Fibroblast of villous mesenchyme (primary cell): ENCODE measurements at regions not wholly inside any gene's neighbourhood (a gene's known extent, or its start where the extent isn't known, plus 50 kb on each side); places are given as distances from the start of the nearest gene placed in this dataset.

ENCODE experiments used
- DNase-seq: peaks from one replicate; pipeline ENCODE4 v3.0.0-alpha.2; 2010; ENCODE audit warnings: low read depth
- H3K4me3 ChIP-seq: 2 replicates; pipeline ENCODE4 v1.5.1; 2011; ENCODE audit warnings: low read depth, mild to moderate bottlenecking, low read length
- CTCF ChIP-seq: IDR thresholded peaks from 2 replicates; pipeline ENCODE4 v1.5.1; 2012; ENCODE audit warnings: low read depth, mild to moderate bottlenecking, low read length; ENCODE audit not compliant: insufficient read depth

GRCh38 chr1:166353213-166353612 lies 186.4 kb upstream of the FAM78B start:
- TF ChIP-seq CTCF: no peak
- no peak overlapping the region for H3K4me3 ChIP-seq
- no peak for DNase-seq

DNA sequence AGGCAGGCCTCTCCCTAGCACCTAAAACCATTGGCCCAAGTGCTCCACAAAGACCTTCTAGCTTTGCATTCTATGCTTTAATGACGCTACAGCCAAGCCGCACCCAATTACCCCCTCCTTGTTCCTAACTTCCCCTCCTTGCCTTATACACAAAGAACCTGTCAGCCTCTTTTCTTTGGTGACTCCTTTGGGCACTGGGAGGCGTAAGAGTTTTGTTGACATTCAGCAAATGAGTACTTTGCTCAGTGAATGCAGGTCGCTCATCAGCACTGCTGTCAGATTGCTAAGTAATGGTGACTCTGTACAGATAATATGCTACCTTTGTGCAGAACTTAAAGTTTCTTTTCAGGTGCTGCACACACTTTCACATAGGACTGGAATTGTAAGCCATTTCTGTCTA lies 187.6 kb upstream of the FAM78B start:
- H3K4me3 ChIP-seq: no peak overlapping the region
- TF ChIP-seq CTCF: no peak
- no peak for DNase-seq

DNA sequence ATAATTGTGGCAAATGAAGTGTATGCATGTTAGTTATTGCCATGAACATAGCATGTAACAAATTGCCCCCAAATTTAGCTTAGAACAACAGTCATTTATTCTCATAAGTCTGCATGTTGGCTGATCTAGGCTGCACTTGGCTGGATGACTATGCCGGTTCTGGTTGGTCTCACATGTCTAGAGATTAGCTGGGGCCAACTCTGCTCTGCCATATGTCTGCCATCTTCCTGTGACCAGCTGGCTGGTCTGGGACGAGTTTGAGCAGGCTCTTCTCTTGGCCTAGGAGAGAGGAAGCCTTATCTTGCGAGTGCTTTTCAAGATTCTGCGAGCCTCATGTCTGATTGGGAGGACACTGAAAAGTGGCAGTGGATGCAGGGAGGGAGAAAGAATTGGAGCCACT lies 198.3 kb upstream of the FAM78B start:
- no peak for DNase-seq
- H3K4me3 ChIP-seq: no peak overlapping the region
- TF ChIP-seq CTCF: no peak

DNA sequence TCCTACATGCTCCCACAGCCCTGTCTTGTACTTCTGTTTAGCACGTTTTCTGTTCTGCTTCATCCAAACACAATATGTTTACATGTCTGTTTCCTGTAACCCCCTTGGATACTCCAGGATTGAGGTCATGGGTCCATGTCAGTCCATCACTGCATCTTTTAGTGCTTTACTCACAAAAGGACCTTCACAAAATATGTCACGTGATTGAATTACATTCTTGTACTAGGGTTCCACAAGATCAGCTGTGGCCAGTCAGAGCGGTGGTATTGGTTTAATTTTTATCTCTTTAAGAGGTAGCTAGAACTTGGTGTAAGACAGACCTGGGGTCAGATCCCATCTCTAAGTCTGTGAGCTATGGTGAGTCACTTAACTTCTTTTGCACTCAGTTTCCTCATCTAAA lies 201.2 kb upstream of the FAM78B start:
- TF ChIP-seq CTCF: no peak
- DNase-seq: no peak

GRCh38 chr1:166377896-166378295 lies 211.1 kb upstream of the FAM78B start:
- no peak for DNase-seq
- TF ChIP-seq CTCF: no peak
- no peak overlapping the region for H3K4me3 ChIP-seq

More for the DNA sequence above, 201.2 kb upstream of the FAM78B start:
- no peak overlapping the region for H3K4me3 ChIP-seq

DNA sequence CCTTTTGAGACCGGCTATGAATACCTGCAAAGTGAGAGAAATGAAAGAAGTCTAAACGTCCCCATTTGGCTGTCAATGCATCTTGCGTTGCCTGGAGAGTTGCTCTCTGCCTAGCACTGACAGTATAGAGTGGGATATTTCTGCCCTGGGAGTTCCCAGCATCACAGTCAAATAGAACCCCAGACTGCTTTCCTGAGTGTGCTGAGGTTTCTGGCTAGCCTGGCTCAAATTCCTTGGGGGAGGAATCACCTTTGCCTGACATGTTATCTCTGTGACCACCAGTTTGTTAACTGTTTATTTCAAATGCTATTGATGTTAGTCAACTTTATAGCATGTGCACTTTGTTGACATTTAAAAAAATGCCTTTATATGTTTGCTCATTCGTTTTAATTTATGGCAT lies 212.0 kb upstream of the FAM78B start:
- H3K4me3 ChIP-seq: no peak overlapping the region
- TF ChIP-seq CTCF: no peak
- DNase-seq: peak; percentile 42

DNA sequence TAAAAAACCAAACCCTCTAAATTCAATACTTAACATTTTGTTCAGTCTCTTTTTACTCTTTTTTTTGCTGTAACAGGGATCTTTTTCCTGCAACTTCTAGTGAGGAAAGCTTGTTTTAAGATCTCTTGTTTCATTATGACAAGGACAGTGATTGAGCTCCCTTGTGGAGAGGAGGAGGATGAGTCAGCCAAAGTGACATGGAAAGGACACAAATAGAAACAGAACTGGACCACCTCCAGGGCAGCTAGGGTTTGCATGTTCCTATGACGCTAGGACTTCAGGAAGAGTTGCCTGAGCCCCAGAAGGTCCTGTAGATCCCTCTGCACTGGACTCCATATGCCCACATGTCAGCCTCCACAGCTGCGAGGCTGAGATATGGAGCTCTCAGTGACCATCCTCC lies 212.6 kb upstream of the FAM78B start:
- DNase-seq: peak; percentile 44
- no peak for TF ChIP-seq CTCF
- H3K4me3 ChIP-seq: no peak overlapping the region
